ENCODE measurements at regions not wholly inside any gene's neighbourhood (a gene's known extent, or its start where the extent isn't known, plus 50 kb on each side); places are given as distances from the start of the nearest gene placed in this dataset.
A peak's percentile ranks its signal among the peaks of the same experiment; 100 is the strongest.

DNA sequence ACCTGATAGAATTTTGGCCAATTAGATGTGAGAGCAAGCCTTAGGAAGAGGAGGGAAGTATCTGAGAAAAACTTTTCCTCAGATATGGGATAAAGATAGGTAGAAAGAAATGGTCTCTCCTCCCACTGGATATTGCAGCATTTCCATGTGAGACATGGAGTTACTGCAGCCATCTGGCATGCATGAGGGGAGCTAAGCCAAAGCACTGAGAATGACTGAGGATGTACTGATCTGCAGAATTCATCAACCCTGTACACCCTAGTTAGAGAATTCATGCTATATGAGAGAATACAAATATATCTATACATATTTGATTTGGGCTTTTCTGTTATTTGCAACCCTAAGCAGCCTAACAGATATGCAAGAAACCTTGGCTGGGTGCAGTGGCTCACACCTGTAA, 52.5 kb upstream of the RPL34 start:
- no peak for DNase-seq

DNA sequence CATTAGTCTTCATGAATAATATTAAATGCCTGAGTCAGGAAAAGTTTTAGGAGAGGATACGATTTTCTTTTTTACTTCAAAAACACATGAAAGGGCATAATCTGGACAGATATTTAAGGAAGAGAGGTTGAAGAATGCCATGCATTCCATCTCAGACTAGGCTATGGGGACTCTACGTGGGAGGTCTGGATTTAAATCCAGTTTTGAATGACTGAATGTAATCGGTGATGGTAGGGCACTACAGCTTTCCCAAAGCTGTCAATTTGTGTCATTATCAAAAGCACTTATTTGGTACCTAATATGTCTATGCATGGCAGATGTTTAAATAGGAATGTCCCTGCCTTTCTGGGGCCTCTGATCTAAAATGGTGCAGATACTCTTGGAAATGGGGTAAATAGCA, 59.3 kb upstream of the RPL34 start:
- no peak for DNase-seq

- DNase-seq, result peak; percentile 53
Measured at GRCh38 chr4:108560616-108561015, 59.8 kb upstream of the RPL34 start.

GRCh38 chr4:108559911-108560310, 60.5 kb upstream of the RPL34 start:
- no peak for DNase-seq

DNA sequence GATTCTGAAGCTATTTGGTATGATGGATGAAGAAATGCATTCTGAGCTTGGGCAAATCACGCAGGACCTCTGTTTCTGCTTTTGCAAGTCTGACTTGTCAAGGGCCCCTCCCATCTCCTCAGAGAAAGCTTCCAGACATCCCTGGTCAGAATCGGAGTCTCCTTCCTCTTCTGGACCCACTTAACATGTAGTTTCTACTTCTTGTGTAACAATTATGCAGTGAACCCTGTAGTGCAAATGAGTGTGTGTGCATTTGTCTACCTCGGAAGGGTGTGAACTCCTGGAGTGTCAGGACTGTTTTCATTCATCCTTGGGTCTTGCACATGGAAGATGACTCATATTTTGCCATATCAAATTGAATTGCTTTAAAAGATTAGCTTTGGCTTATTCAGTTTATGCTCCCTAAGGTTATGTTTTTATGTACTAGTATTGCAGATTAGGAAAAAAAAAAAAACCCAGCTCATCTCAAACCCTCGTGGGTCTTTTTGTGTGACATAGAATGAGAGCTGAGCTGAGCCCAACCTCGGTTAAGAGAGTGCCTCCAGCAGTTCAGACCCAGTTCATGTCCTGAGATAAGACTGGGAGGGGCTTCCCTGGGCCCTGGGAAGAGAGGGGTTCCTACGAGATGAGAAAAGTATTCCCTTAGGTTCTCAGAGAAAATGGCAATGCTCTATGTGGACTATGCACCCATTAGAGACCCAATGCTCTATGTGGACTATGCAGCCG, 61.1 kb upstream of the RPL34 start:
- DNase-seq, result no peak

- DNase-seq, result peak; percentile 30
Measured at GRCh38 chr4:108556588-108557200, 63.7 kb upstream of the RPL34 start.

GRCh38 chr4:108556166-108556565, 64.2 kb upstream of the RPL34 start:
- DNase-seq, result no peak

GRCh38 chr4:108555701-108556100, 64.7 kb upstream of the RPL34 start:
- no peak for DNase-seq

- no peak for DNase-seq
Measured at GRCh38 chr4:108547682-108548081, 72.7 kb upstream of the RPL34 start.

- DNase-seq, result no peak
Measured at GRCh38 chr4:108546728-108547127, 73.6 kb upstream of the RPL34 start.

DNA sequence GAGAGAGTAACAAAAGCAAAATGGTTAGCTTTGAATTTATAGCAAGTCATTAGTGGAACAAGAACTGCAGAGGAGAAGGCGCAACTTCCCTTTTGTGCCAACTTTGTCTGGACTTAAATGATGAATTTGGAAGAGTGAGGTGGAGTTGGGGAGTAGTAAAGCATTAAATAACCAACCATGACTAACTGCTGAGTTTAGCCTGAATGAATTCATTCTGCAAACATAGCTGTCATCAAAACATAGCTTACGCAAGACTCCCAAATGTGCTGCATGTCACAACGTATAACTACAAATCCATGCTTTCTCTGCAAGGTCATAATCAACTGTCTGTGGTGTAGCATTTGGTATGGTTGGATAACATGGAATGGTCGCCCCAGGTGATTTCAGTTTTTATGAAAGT, 75.9 kb upstream of the RPL34 start:
- DNase-seq, result no peak

- DNase-seq, result no peak
Measured at GRCh38 chr4:108543359-108543968, 76.9 kb upstream of the RPL34 start.

- DNase-seq, result no peak
Measured at GRCh38 chr4:108540536-108540935, 79.8 kb upstream of the RPL34 start.

GRCh38 chr4:108536577-108536976, 83.8 kb upstream of the RPL34 start:
- no peak for DNase-seq

DNA sequence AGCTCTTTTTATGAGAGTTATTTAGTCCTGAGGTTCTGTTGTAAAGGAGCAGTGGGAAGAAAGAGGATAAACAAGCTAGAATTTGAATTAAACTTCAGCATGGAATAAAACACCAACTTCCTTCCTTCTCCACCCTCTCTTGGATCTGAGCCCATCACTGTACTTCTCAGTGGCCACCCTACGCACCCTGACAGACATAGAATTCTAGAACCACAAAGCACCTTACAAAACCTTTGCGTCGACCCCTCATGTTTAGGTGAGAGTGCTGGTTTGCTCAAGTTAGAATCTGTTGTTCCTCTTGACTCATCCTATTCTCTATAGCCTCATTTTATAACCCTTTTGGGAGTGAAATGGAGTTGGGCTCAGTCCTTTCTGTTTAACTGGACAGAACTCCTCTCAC, 84.6 kb upstream of the RPL34 start:
- no peak for DNase-seq

DNA sequence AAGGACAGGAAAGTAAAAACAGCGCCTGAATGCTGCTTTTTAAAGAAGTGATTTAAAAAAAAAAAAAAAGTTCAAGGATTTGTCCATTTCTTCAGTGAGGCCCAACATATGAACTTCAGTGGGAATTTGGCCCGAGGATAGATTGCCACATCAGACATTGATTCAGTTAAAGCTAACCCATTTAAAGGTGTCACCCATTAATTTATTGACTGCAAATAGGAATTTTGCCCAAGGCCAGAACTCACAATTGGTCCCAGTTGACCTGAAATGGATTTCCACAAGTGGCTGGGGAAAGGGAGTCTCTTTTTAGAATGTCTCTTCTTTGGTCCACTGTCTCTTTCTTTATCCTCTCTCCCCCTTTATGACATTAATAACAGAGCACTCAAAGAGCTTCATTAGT, 86.5 kb upstream of the RPL34 start:
- no peak for DNase-seq

- no peak for DNase-seq
Measured at GRCh38 chr4:108533245-108533844, 87.0 kb upstream of the RPL34 start.

GRCh38 chr4:108532738-108533137, 87.6 kb upstream of the RPL34 start:
- DNase-seq, result no peak

DNA sequence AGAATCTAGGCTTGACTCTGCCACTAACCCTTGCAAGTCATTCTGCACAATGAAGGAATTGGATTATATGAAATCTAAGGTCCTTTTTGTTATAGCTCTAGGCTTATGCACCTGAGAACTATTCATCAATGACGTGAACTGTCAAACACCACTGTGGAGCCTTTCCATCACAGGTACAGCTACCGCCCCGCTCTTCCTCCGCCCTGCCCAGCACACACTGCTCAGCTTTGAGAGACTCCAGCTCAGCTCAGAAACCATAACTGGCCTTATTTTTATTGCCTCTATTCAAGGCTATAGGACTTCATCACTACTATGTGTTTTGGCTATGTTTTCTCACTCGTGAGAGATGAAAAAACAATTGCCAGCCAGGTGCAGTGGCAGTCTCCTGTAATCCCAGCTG, 88.2 kb upstream of the RPL34 start:
- no peak for DNase-seq

DNA sequence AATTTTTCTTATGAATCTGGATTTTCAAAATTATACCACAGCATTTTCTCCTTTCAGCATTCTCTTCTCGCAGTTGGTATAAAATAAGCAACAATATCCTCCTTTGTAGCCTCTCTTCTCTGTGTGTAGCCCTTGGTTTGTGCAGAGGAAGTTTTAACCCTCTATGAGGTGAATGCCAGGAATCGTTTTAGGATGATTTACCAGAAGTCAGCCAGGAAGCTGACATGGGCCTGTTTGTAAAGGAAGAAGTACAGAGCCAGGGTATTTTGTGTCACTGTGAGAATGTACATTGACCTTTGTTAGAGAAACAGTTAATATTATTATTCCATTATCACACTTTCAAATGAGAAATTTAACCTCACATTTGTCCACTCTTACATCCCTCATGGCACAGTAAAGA, 88.9 kb upstream of the RPL34 start:
- no peak for DNase-seq

- no peak for DNase-seq
Measured at GRCh38 chr4:108529984-108530905, 90.1 kb upstream of the RPL34 start.

- no peak for DNase-seq
Measured at GRCh38 chr4:108529102-108529501, 91.3 kb upstream of the RPL34 start.

DNA sequence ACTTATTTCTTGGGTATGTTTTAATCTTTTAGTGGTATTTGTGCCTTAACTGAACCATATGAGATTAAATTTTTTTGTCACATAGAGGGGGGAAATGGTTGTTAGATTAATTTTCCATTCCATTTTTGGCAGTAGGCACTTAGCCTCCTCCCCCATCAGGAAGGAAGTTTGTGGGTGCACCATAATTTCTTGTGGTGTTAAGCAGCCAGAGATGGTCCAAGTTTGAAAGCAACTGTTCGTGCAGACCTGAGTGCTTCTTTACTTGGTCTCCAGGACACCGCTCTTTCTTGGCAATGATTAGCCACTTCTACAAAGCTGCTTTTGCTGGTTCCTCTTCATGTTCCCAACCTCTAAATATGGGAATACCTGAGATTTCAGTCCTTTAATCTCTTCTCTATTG, 92.7 kb upstream of the RPL34 start:
- no peak for DNase-seq

All from femur (tissue), 1 donor.